Islet precursor cell (in vitro differentiated cells): ENCODE measurements at regions not wholly inside any gene's neighbourhood (a gene's known extent, or its start where the extent isn't known, plus 50 kb on each side); places are given as distances from the start of the nearest gene placed in this dataset.

Source experiments
- DNase-seq: peaks from one replicate; pipeline ENCODE4 v3.0.0-alpha.2; 2018

- DNase-seq, result no peak
These were observed 91.4 kb upstream of the TJP1 start for GRCh38 chr15:29913528-29914135.

GRCh38 chr15:29911705-29912104, 89.4 kb upstream of the TJP1 start:
- no peak for DNase-seq

- no peak for DNase-seq
These were observed 87.8 kb upstream of the TJP1 start for GRCh38 chr15:29910068-29910467.

- DNase-seq, result no peak
These were observed 82.6 kb upstream of the TJP1 start for GRCh38 chr15:29904757-29905417.

- DNase-seq, result no peak
These were observed 81.7 kb upstream of the TJP1 start for GRCh38 chr15:29903785-29904464.

- no peak for DNase-seq
These were observed 80.8 kb upstream of the TJP1 start for GRCh38 chr15:29903028-29903427.

- no peak for DNase-seq
These were observed 78.2 kb upstream of the TJP1 start for GRCh38 chr15:29900237-29901189.

- DNase-seq, result no peak
These were observed 73.8 kb upstream of the TJP1 start for GRCh38 chr15:29896062-29896461.

GRCh38 chr15:29891096-29891457, 68.8 kb upstream of the TJP1 start:
- DNase-seq, result no peak

GRCh38 chr15:29890336-29891095, 68.2 kb upstream of the TJP1 start:
- DNase-seq, result no peak

GRCh38 chr15:29889542-29890329, 67.5 kb upstream of the TJP1 start:
- no peak for DNase-seq

GRCh38 chr15:29888646-29889045, 66.4 kb upstream of the TJP1 start:
- peak; percentile 95 for DNase-seq

- no peak for DNase-seq
These were observed 65.5 kb upstream of the TJP1 start for GRCh38 chr15:29887721-29888120.

GRCh38 chr15:29885183-29885582, 62.9 kb upstream of the TJP1 start:
- peak; percentile 64 for DNase-seq

GRCh38 chr15:29883126-29883525, 60.9 kb upstream of the TJP1 start:
- peak; percentile 85 for DNase-seq

- DNase-seq, result no peak
These were observed 58.6 kb upstream of the TJP1 start for GRCh38 chr15:29880886-29881285.

GRCh38 chr15:29880341-29880740, 58.1 kb upstream of the TJP1 start:
- no peak for DNase-seq

GRCh38 chr15:29874977-29875376, 52.7 kb upstream of the TJP1 start:
- no peak for DNase-seq

- DNase-seq, result no peak
These were observed 51.7 kb upstream of the TJP1 start for GRCh38 chr15:29873947-29874411.

GRCh38 chr15:29873264-29873663, 51.0 kb upstream of the TJP1 start:
- DNase-seq, result no peak

- no peak for DNase-seq
These were observed 50.4 kb upstream of the TJP1 start for GRCh38 chr15:29872716-29873115.
